ENCODE measurements at regions not wholly inside any gene's neighbourhood (a gene's known extent, or its start where the extent isn't known, plus 50 kb on each side); places are given as distances from the start of the nearest gene placed in this dataset.

GRCh38 chr3:81390796-81391195 is 370.6 kb downstream of the GBE1 start:
- no peak for TF ChIP-seq CTCF (conservative IDR thresholded peaks at IDR 0.05; ENCODE audit: low read length)
- TF ChIP-seq EZH2phosphoT487 (IDR thresholded peaks at IDR 0.05; ENCODE audit: borderline replicate concordance, low read depth, low read length): no peak
